K562 (cell line): ENCODE measurements at regions not wholly inside any gene's neighbourhood (a gene's known extent, or its start where the extent isn't known, plus 50 kb on each side); places are given as distances from the start of the nearest gene placed in this dataset.
"Not testable (repeated sequence)": the region's sequence is repeated elsewhere in the genome, so short reads cannot be mapped to it uniquely, and the experiment has no call there.

Source experiments
- ATAC-seq: fragments of 200-7000 bp; cut with Tn5 transposase; 3 replicates; pipeline ENCODE4 v1.9.1; 2020; ENCODE audit warnings: moderate library complexity
- BruUV-seq: library from RNA; stranded (reverse); fragments of 400-500 nt; replicated peaks from 2 replicates; lab custom pipeline; 2021; lab: Mats Ljungman, UMichigan
- CTCF ChIA-PET: fragments of 300-600 bp; formaldehyde crosslinking; extraction: SDS; loops from one replicate; lab custom pipeline; 2021; ENCODE audit warnings: low intra/inter-chr PET ratio; lab: Yijun Ruan, JAX
- POLR2A ChIA-PET: fragments of 300-600, 350-650 bp; sonication (Branson Sonifier 250); formaldehyde crosslinking; extraction: SDS; loops from one replicate; lab custom pipeline; 2021; ENCODE audit warnings: antibody characterized with exemption, inconsistent platforms; lab: Yijun Ruan, JAX
- DNase-seq, 4 experiments: peaks; one replicate each; pipeline versions ENCODE4 v3.0.0 to v3.0.0-alpha.2; 2011 to 2018; ENCODE audit warnings: low spot score in 3 of 4, mixed read lengths in 3 of 4; ENCODE audit errors: extremely low read depth in 1 of 4
- FAIRE-seq: peaks from 2 replicates; lab custom pipeline; 2011; peaks lifted over from hg19 to GRCh38; lab: Jason Lieb, UNC
- H2AFZ ChIP-seq: 2 replicates; pipeline ENCODE4 v1.6.0; 2011; ENCODE audit warnings: low read depth, low read length, control low read depth, inconsistent platforms
- H3K27ac ChIP-seq: fragments of 200-600 bp; 3 replicates; pipeline ENCODE4 v1.8.0; 2011; ENCODE audit warnings: low read depth, mild to moderate bottlenecking, control low read depth, inconsistent platforms, low read length, moderate library complexity, mixed read lengths; ENCODE audit errors: extremely low read depth
- H3K27me3 ChIP-seq, 2 experiments: fragments of 300-600 bp in 1 of 2; 2 replicates in 1 of 2; 3 replicates in 1 of 2; pipeline versions ENCODE4 v1.6.0 to v1.8.0; 2011; ENCODE audit warnings: inconsistent platforms in 2 of 2, low read length in 2 of 2, mild to moderate bottlenecking in 1 of 2, mixed read lengths in 1 of 2, moderate library complexity in 1 of 2; ENCODE audit not compliant: control insufficient read depth in 2 of 2, insufficient read depth in 2 of 2
- H3K36me3 ChIP-seq: fragments of 300-600 bp; 3 replicates; pipeline ENCODE4 v1.8.0; 2011; ENCODE audit warnings: mild to moderate bottlenecking, low read length, inconsistent platforms; ENCODE audit not compliant: control insufficient read depth, insufficient read depth
- H3K4me1 ChIP-seq, 2 experiments: fragments of 200-600 bp in 1 of 2; replicated peaks in 1 of 2; 2 replicates in 1 of 2; 3 replicates in 1 of 2; pipeline versions ENCODE4 v1.5.1 to v1.8.0; 2011; ENCODE audit warnings: inconsistent platforms in 2 of 2, low read length in 2 of 2, mild to moderate bottlenecking in 1 of 2, mixed read lengths in 1 of 2, moderate library complexity in 1 of 2; ENCODE audit not compliant: control insufficient read depth in 2 of 2, insufficient read depth in 2 of 2
- H3K4me2 ChIP-seq: 2 replicates; pipeline ENCODE4 v1.6.1; 2011; ENCODE audit warnings: low read length, control low read depth, inconsistent platforms, mixed read lengths; ENCODE audit not compliant: insufficient read depth
- H3K4me3 ChIP-seq: fragments of 200-600 bp; sonication (generic), shearing (Covaris generic); 2 replicates; pipeline ENCODE4 v1.5.1; 2016; ENCODE audit warnings: control low read depth, inconsistent platforms
- H3K79me2 ChIP-seq: fragments of 200-600 bp; 3 replicates; pipeline ENCODE4 v1.8.0; 2011; ENCODE audit warnings: low read length, inconsistent platforms; ENCODE audit not compliant: control insufficient read depth, insufficient read depth
- H3K9ac ChIP-seq, 2 experiments: 2 replicates each; pipeline versions ENCODE4 v1.6.0 to v1.6.1; 2011; ENCODE audit warnings: low read depth in 2 of 2, low read length in 2 of 2, control low read depth in 1 of 2, inconsistent platforms in 1 of 2, mild to moderate bottlenecking in 1 of 2, mixed read lengths in 1 of 2; ENCODE audit not compliant: insufficient read depth in 1 of 2
- H3K9me1 ChIP-seq: one replicate; pipeline ENCODE4 v1.6.0; 2011; ENCODE audit warnings: inconsistent platforms, mild to moderate bottlenecking, low read length, moderate library complexity; ENCODE audit not compliant: control insufficient read depth, insufficient read depth
- H3K9me3 ChIP-seq: replicated peaks from 2 replicates; pipeline ENCODE4 v1.5.1; 2011; ENCODE audit warnings: low read depth, low read length, inconsistent platforms; ENCODE audit not compliant: control insufficient read depth, insufficient read depth
- H4K20me1 ChIP-seq: replicated peaks from 2 replicates; pipeline ENCODE4 v1.6.1; 2011; ENCODE audit warnings: low read length, inconsistent platforms, mixed read lengths; ENCODE audit not compliant: control insufficient read depth, insufficient read depth
- CBFA2T3 ChIP-seq: fragments of 450-650 bp; IDR thresholded peaks from 2 replicates; pipeline ENCODE4 v1.6.1; 2017
- POLR3A ChIP-seq: IDR thresholded peaks from 2 replicates; pipeline ENCODE4 v1.6.1; 2011; ENCODE audit warnings: borderline replicate concordance, mild to moderate bottlenecking, moderate library complexity; ENCODE audit not compliant: insufficient read length, insufficient read depth; ENCODE audit errors: extremely low read depth
- RFX1 ChIP-seq: fragments of 450-650 bp; IDR thresholded peaks from 2 replicates; pipeline ENCODE4 v1.6.1; 2016; ENCODE audit warnings: mild to moderate bottlenecking, moderate library complexity
- STAT5B ChIP-seq: fragments of 250-450 bp; sonication (Bioruptor Pico); IDR thresholded peaks from 2 replicates; pipeline ENCODE4 v1.8.0; 2021; ENCODE audit warnings: mild to moderate bottlenecking, inconsistent platforms
- TBP ChIP-seq: optimal IDR thresholded peaks from 2 replicates; pipeline ENCODE3; 2011; ENCODE audit warnings: low read depth, low read length, improper control_type of control experiment
- ZNF347 ChIP-seq: fragments of 450-650 bp; formaldehyde crosslinking; IDR thresholded peaks from 2 replicates; pipeline ENCODE4 v1.4.0; 2020; ENCODE audit warnings: low read depth, mild to moderate bottlenecking, moderate library complexity
- WGBS: fragments of 100-300 bp; shearing (Covaris generic); methylation state at CpG from one replicate; pipeline ENCODE4 v1.1.6; 2016; ENCODE audit warnings: low coverage, mixed read lengths; ENCODE audit not compliant: insufficient coverage; ENCODE audit errors: missing lambda C conversion rate; 5-methylcytosine and 5-hydroxymethylcytosine counted together
- in situ Hi-C: fragments of 300-500 bp; cut with MboI; formaldehyde crosslinking; loops from 4 replicates; pipeline ENCODE4 v1.15.0; 2018; ENCODE audit warnings: inconsistent platforms, mixed read lengths
- intact Hi-C: fragments of 100-400 bp; cut with micrococcal nuclease; formaldehyde crosslinking; loops from 2 replicates; pipeline ENCODE4 v1.14.2; 2022
- TF ChIP-seq, protein P1 (sequence below): fragments of 250-450 bp; sonication (Bioruptor Pico); IDR thresholded peaks from 2 replicates; pipeline ENCODE4 v1.5.0; 2022; ENCODE audit warnings: mild to moderate bottlenecking
- TF ChIP-seq, protein P2 (sequence below): fragments of 450-650 bp; IDR thresholded peaks from 2 replicates; pipeline ENCODE4 v1.6.1; 2014; ENCODE audit warnings: low read depth, mild to moderate bottlenecking, moderate library complexity, borderline replicate concordance
- TF ChIP-seq, protein P3 (sequence below): sonication (generic); formaldehyde crosslinking; IDR thresholded peaks from 2 replicates; pipeline ENCODE4 v1.8.0; 2022; ENCODE audit warnings: mild to moderate bottlenecking, missing genetic modification reagents

DNA sequence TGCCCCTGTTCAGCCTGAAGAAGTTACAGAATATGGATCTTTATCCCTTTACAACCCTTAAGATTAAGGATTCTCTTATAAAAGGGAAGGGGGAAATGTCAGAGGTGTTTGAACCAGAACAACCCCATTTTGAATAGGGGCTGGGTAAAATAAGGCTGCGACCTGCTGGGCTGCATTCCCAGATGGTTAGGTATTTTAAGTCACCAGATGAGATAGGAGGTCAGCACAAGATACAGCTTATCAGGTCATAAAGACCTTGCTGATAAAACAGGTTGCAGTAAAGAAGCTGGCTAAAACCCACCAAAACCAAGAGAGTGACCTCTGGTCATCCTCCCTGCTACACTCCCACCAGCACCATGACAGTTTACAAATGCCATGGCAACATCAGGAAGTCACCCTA, 110.8 kb downstream of the EIF4E start:
- H3K9me3 ChIP-seq, H3K4me3 ChIP-seq, H3K4me1 ChIP-seq, H3K9me1 ChIP-seq, FAIRE-seq, H3K27me3 ChIP-seq, H3K36me3 ChIP-seq, in situ Hi-C loops, H3K4me2 ChIP-seq, POLR2A ChIA-PET, DNase-seq, H2AFZ ChIP-seq, H3K9ac ChIP-seq, H3K79me2 ChIP-seq, BruUV-seq, ATAC-seq, CTCF ChIA-PET, H3K27ac ChIP-seq, intact Hi-C loops, H4K20me1 ChIP-seq: not testable (repeated sequence)
- whole genome bisulfite sequencing, result 11% methylated on average over 1 of the region's 1 CpG
- peak; percentile 54 for TF ChIP-seq RFX1
- 0 out of 2 replicates have a peak, but pooled peaks have one; percentile 8 for TF ChIP-seq CBFA2T3

DNA sequence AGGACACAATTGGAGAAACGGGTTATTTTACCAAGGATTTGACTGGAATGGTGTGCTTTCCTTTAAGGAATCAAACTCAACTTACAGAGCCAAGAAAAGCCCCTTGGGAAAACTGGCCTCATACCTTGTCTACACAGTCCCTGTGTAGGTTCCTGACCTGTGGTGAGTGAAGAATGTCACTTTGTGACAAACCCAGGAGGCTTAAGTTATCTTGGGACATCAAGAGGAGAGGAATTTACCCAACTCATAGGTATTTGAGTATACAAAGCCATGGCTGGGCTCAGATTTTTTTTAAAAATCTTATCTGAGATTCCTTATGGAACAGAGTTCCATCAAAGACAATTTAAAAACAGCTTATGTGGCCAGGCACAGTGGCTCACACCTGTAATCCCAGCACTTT, 112.1 kb downstream of the EIF4E start:
- Histone ChIP-seq H3K9me1 (no peaks in the 10 kb centered on the region), H3K36me3 (no peaks in the 10 kb centered on the region), H3K27me3 (no peaks in the 10 kb centered on the region), H3K4me1 (peaks cover 0 to 2% of the 10 kb centered on the region in 2 experiments; a peak in 1 of 5 replicates), H2AFZ (no peak overlapping the region), H4K20me1 (no peaks in the 10 kb centered on the region), H3K9me3 (no peaks in the 10 kb centered on the region), H3K79me2 (no peaks in the 10 kb centered on the region), H3K4me2 (no peak overlapping the region), H3K9ac (no peak overlapping the region), H3K4me3 (no peak overlapping the region), H3K27ac (no peak overlapping the region)
- WGBS, result 18% methylated on average over 1 of the region's 1 CpG
- ChIA-PET CTCF (no interaction called here), POLR2A (no interaction called here)
- BruUV-seq, result no TSS peak
- in situ Hi-C loops, result no loop called here
- TF ChIP-seq, protein P1, sequence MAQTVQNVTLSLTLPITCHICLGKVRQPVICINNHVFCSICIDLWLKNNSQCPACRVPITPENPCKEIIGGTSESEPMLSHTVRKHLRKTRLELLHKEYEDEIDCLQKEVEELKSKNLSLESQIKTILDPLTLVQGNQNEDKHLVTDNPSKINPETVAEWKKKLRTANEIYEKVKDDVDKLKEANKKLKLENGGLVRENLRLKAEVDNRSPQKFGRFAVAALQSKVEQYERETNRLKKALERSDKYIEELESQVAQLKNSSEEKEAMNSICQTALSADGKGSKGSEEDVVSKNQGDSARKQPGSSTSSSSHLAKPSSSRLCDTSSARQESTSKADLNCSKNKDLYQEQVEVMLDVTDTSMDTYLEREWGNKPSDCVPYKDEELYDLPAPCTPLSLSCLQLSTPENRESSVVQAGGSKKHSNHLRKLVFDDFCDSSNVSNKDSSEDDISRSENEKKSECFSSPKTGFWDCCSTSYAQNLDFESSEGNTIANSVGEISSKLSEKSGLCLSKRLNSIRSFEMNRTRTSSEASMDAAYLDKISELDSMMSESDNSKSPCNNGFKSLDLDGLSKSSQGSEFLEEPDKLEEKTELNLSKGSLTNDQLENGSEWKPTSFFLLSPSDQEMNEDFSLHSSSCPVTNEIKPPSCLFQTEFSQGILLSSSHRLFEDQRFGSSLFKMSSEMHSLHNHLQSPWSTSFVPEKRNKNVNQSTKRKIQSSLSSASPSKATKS (CRISPR knock-in tag), result no peak
- TF ChIP-seq ZNF347 (CRISPR knock-in tag) (no peak), POLR3A (no peak), TBP (no peak), STAT5B (CRISPR knock-in tag) (no peak)
- TF ChIP-seq, protein P2, sequence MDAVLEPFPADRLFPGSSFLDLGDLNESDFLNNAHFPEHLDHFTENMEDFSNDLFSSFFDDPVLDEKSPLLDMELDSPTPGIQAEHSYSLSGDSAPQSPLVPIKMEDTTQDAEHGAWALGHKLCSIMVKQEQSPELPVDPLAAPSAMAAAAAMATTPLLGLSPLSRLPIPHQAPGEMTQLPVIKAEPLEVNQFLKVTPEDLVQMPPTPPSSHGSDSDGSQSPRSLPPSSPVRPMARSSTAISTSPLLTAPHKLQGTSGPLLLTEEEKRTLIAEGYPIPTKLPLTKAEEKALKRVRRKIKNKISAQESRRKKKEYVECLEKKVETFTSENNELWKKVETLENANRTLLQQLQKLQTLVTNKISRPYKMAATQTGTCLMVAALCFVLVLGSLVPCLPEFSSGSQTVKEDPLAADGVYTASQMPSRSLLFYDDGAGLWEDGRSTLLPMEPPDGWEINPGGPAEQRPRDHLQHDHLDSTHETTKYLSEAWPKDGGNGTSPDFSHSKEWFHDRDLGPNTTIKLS, result no peak
- TF ChIP-seq, protein P3, sequence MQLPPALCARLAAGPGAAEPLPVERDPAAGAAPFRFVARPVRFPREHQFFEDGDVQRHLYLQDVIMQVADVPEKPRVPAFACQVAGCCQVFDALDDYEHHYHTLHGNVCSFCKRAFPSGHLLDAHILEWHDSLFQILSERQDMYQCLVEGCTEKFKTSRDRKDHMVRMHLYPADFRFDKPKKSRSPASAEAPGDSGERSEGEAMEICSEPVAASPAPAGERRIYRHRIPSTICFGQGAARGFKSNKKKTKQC (CRISPR knock-in tag), result no peak
- ATAC-seq (no peak), DNase-seq (no peak), FAIRE-seq (no peak)
- intact Hi-C loops, result no loop called here
